ENCODE measurements at regions not wholly inside any gene's neighbourhood (a gene's known extent, or its start where the extent isn't known, plus 50 kb on each side); places are given as distances from the start of the nearest gene placed in this dataset.

GRCh38 chr4:73001885-73002284 is 67.6 kb downstream of the COX18 start:
- no peak for DNase-seq

GRCh38 chr4:72997409-72997808 is 72.1 kb downstream of the COX18 start:
- DNase-seq, result no peak

DNA sequence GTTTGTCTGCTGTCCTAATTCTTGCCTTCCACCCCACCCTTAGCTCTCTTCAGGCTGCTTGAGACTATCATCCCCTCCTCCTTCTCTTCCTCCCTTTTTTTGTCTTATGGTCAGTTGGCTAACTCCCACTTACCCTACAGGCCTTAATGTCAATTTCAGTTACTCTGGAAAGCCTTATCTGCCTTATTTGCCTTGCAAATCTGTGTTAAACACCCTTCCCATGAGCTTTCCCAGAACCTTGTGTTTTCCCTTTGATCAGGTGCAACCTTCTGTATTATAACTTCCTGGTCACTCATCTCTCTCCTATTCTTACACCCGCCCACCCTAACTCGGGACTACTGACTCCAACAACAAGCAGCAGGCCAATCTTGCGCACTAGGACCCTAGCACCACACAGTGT is 74.8 kb downstream of the COX18 start:
- no peak for DNase-seq

- no peak for DNase-seq
These were observed 75.6 kb downstream of the COX18 start for GRCh38 chr4:72993876-72994275.

DNA sequence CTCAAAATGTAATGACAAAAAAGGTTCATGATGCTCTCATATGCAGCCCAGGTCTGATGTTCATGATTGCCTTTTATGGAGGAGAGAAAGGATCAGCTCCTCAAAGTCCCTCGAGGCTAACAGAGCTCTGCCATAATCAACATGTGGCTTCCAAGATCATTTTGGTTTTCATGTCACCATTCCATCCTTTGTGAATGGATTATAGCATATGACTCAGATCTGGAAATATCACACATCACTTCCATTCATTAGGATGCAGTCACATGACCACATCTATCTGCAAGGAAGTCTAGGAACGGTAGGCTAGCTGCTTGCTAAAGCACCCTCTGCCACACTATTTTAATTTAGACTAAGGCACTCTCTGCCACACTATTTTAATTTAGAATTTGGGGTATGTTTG is 77.6 kb downstream of the COX18 start:
- no peak for DNase-seq

DNA sequence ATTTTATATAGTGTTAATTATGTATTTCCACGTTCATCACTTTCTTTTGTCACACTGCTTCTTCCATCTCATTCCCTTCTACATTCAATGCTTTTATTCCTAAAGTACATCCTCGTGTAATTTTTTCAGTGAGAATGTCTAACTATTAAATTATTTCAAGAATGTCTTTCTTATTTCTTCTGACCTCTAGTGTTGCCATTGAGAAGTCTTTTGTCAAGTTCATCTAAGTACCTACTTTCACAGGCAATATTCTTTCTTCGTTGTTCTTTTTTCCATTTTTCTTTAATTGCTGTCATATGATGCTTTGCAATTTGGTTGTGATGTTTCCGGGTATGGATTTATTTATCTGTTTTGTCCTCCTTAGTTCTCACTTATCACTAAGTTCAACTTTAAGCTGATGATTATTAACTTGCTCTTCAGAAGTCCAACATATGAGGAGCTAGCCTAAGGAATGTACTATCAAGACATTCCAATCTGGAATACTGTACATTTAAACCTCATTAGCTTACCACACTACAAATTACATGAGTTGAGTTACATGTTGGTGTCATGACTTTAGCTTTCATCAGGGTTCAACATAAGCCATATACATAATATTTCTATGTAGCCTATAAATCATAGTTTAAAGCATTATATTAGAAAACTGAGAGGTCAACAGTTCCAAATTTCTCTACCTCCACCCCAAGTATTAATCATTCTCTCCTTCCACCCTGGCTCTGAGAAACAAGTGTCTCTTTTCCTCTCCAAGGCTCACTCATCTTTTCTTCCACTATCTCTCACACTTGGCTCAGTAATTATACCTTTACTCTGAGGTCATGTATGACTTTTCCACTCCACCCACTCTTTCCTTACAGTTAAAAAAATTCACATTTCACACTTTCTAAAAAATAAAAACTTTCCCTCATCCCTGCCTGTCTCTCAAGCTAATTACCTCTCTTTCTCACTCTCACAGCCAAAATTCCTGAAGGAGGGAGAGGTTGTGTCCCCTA is 81.5 kb downstream of the COX18 start:
- no peak for DNase-seq

DNA sequence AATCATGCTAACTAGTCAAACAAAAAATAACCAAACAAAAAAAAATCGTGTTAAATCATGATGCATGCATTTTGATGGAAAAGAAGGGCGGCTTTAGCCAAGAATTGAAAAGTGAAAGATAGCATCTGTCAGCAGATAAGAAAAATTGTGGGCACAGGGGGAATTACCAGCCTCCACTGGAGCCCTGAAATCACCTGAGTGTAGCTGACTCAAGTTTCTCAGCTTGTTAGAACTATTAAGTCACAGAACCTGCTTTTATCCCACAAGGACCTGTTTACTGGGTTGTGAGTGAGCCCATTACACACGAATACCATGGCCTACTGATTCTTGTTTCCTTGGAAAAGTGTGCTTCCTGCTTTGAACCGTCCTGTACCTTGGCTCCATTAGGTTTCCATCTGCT is 85.2 kb downstream of the COX18 start:
- DNase-seq, result no peak

DNA sequence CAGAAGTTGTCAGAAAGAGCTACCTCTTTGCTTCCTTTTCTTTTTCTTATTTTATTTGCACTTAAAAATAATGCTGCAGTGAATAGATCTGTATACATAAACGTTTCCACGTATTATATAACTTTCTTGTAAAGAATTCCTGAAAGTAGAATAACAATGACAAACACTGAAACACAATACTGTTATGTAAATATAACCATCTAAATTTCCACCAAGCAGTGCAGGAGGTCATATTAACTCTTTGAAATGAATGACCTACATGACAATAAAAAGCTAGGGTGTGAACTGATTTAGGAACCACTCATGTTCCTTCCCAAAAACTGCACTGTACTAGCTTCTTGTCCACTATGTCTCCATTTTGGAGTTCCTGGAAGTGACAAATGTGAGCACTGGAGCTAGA is 85.8 kb downstream of the COX18 start:
- no peak for DNase-seq

GRCh38 chr4:72977936-72978485 is 91.5 kb downstream of the COX18 start:
- no peak for DNase-seq

GRCh38 chr4:72975488-72975784 is 94.1 kb downstream of the COX18 start:
- DNase-seq, result no peak

GRCh38 chr4:72974694-72975487 is 94.6 kb downstream of the COX18 start:
- DNase-seq, result no peak

- DNase-seq, result no peak
These were observed 97.9 kb downstream of the COX18 start for GRCh38 chr4:72971572-72971971.

GRCh38 chr4:72970756-72971155 is 98.8 kb downstream of the COX18 start:
- no peak for DNase-seq

GRCh38 chr4:72969976-72970375 is 99.5 kb downstream of the COX18 start:
- DNase-seq, result no peak

GRCh38 chr4:72966652-72967051 is 102.9 kb downstream of the COX18 start:
- no peak for DNase-seq

- no peak for DNase-seq
These were observed 110.1 kb downstream of the COX18 start for GRCh38 chr4:72959411-72959810.

DNA sequence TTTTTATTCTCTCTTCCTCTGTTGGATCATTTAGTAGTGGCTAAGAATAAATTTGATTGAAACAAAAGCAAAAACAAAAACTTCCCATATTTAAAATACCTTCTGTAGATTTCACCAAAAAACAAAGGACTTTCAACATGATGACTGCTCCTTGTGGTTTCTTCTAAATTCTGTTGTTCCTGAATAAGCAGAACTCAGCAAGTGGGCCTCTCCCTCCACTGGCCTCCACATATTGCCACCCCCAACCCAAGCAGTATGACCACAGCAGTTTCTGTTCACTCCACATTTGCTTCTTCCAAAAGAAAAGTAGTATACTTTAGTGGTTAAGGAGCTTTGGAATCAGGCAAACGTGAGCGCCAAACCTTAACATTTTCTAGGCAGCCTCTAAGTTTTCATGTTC is 114.7 kb downstream of the COX18 start:
- DNase-seq, result no peak

DNA sequence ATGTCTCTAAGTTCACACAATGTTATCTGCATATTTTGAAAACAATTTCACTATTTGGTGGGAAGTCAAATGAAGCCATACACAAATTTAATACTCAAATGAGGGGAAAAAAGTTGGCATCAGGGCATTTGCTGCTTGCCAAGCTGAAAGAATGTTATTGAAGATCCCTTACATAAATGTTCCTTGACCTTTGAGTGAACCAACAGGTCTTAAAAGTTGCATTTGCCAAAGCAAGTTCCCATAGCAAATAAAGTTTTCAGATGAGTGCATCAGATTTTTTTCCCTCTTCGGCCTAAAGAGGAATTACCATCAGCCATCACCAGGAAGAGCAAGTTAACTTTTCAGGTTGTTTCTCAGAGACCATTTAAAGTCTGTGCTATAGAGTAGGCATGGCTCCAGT is 115.9 kb downstream of the COX18 start:
- no peak for DNase-seq

DNA sequence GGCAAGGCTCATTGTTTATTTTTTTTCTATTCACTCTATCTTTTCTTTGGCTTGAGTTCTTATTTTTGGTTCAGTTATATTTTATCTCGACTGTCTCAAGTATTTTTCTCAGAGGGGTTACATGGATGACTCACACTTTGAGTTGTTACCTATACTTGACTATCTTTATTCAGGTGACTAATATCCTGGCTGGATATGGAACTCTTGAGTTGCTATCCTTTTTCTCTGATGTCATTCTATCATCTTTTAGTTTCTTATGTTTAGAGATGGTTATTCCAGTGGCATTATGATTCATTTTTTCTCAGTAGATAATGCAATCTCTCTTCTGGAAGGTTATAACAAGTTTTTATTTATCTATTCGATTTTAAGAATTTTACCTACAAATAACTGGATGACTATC is 117.9 kb downstream of the COX18 start:
- no peak for DNase-seq

DNA sequence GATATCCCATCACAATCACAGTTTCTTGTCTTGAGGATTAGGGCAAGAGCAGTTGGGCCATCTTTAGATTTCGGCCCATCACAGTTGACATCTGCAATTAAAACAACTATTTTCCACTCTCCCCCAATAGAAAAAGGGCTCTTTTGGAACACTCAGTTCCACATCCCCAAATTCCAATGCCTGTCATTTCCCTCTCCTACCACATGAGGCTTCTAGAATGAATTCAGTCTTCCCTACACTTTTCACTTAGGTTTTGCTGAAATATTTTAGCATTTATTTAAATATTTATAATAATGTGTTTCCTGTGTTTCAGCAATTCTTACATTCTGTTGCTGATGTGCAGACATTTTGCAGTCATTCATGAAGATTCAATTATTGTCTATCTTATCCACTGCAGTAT is 118.4 kb downstream of the COX18 start:
- no peak for DNase-seq

DNA sequence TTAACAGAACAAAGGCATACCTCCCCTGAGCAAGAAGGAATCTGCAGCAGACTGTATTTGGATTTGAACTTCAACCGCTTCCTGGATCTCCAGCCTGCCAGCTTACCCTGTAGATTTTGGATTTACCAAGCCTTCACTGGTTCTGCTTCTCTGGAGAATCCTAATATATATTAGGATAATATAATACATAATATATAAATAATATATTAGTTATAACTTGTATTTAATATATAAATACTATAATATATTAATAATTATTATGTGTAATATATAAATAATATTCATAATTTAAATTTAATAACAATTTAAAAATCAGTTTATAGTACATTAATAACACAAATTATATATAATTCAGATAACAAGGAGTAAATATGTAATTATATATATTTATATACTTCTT is 121.4 kb downstream of the COX18 start:
- no peak for DNase-seq

GRCh38 chr4:72945719-72946336 is 123.7 kb downstream of the COX18 start:
- no peak for DNase-seq

DNA sequence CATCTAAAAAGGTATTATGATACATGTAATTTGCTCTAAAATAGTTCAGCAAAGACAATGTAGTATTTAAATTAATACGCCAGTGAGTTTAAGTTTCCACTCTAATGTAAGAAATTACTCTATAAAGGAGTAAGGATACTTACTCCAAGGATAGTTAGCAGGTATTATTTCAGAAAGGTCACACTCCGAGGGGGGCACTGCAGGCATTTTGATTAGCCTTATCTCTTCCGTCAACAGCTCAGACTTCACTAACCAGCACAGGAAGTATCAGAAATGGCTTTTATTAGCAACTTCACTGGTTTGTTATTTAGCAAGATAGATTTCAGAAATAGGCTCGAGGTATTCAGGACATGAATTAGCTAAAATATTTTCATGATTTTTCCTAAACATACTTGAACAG is 127.0 kb downstream of the COX18 start:
- no peak for DNase-seq

- DNase-seq, result no peak
These were observed 131.0 kb downstream of the COX18 start for GRCh38 chr4:72938516-72938915.

All from NCI-H146 (cell line).